ENCODE measurements at regions not wholly inside any gene's neighbourhood (a gene's known extent, or its start where the extent isn't known, plus 50 kb on each side); places are given as distances from the start of the nearest gene placed in this dataset.

GRCh38 chr10:83937161-83937560, 202.1 kb upstream of the GHITM start:
- TF ChIP-seq CTCF (conservative IDR thresholded peaks at IDR 0.05) (no peak), EZH2 (IDR thresholded peaks at IDR 0.05; ENCODE audit: low read depth) (no peak)
